ENCODE measurements at regions not wholly inside any gene's neighbourhood (a gene's known extent, or its start where the extent isn't known, plus 50 kb on each side); places are given as distances from the start of the nearest gene placed in this dataset.

DNA sequence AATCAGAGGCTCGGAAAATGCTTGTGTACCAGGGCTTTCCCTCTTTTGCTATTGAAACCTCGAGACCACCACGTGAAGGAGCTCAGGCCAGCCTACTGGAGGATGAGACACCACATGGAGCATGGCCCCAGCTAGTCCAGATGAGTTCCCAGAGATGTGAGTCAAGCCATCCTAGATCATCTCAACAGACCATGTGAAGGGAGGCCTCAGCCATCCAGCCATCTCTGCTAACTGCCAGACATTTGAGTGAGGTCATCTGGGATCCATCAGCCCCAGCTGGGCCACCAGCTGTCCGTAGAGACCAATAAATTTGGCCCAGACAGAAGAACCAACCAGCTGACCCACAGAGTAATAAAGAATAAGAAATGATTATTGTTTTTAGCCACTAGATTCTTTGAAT, 62.8 kb upstream of the PROK2 start:
- FAIRE-seq (no peak), DNase-seq (ENCODE audit: low read depth in 1 of 2, low spot score in 2 of 2) (no peak)
- 86% methylated on average over 4 of the region's 4 CpGs; no CpG with 5 or more reads in 1 of the 2 experiments for WGBS, 2 experiments (ENCODE audit: extremely low coverage in 1 of 2, insufficient coverage in 1 of 2, insufficient read length in 1 of 2, insufficient replicate concordance in 2 of 2, low coverage in 1 of 2, low lambda C conversion rate in 2 of 2, missing lambda C conversion rate in 1 of 2)
- Histone ChIP-seq H2AFZ (ENCODE audit: low read length) (no peak overlapping the region), H2BK5ac (ENCODE audit: low read depth, low read length) (no peak overlapping the region), H3K79me2 (ENCODE audit: control insufficient read depth in 1 of 2, insufficient read depth in 2 of 2, low read length in 2 of 2) (no peaks in the 10 kb centered on the region), H3K36me3 (ENCODE audit: control insufficient read depth in 2 of 4, insufficient read depth in 4 of 4, low read length in 3 of 4) (no peaks in the 10 kb centered on the region), H2BK120ac (replicated peaks; ENCODE audit: low read depth, low read length) (no peak overlapping the region), H3K4me3 (ENCODE audit: extremely low read depth in 1 of 4, insufficient read depth in 2 of 4, low read depth in 3 of 4, low read length in 4 of 4) (no peak overlapping the region), H3K79me1 (ENCODE audit: low read depth, low read length) (no peaks in the 10 kb centered on the region), H3K56ac (replicated peaks; ENCODE audit: insufficient read length, low read depth, low read length) (no peak overlapping the region), H3K9me3 (ENCODE audit: insufficient read depth in 2 of 2, low read depth in 1 of 2, low read length in 1 of 2) (no peaks in the 10 kb centered on the region), H2BK15ac (ENCODE audit: low read length) (no peak overlapping the region), H3K27ac (ENCODE audit: low read depth, low read length) (no peak overlapping the region), H4K20me1 (replicated peaks in 1 of 2; ENCODE audit: control insufficient read depth in 1 of 2, insufficient read depth in 2 of 2, low read length in 2 of 2) (no peaks in the 10 kb centered on the region), H3K27me3 (replicated peaks in 1 of 4; ENCODE audit: control insufficient read depth in 3 of 4, extremely low read depth in 1 of 4, insufficient read depth in 3 of 4, low read length in 3 of 4) (no peaks in the 10 kb centered on the region), H3K18ac (ENCODE audit: extremely low read depth, low read length) (no peak overlapping the region), H3K4me1 (replicated peaks in 1 of 4; ENCODE audit: control insufficient read depth in 3 of 4, insufficient read depth in 4 of 4, low read length in 3 of 4) (no peaks in the 10 kb centered on the region), H2AK5ac (ENCODE audit: low read depth, low read length) (no peak overlapping the region), H3K4ac (replicated peaks; ENCODE audit: insufficient read length, low read depth, low read length) (no peak overlapping the region), H3K9ac (replicated peaks in 1 of 4; ENCODE audit: extremely low read depth in 1 of 4, low read depth in 3 of 4, low read length in 3 of 4) (no peak overlapping the region), H2BK12ac (ENCODE audit: low read depth, low read length) (no peak overlapping the region), H3K23me2 (ENCODE audit: low read depth, low read length) (no peaks in the 10 kb centered on the region), H4K5ac (ENCODE audit: insufficient read length, low read depth, low read length) (no peak overlapping the region), H4K91ac (replicated peaks; ENCODE audit: insufficient read length, low read length) (no peak overlapping the region), H3K14ac (ENCODE audit: insufficient read length) (no peak overlapping the region), H3K23ac (ENCODE audit: insufficient read length) (no peak overlapping the region), H2BK20ac (ENCODE audit: low read length) (no peak overlapping the region), H4K8ac (ENCODE audit: extremely low read depth, insufficient read depth, low read length) (no peak overlapping the region), H3K4me2 (ENCODE audit: insufficient read depth in 1 of 2, low read depth in 2 of 2, low read length in 2 of 2) (no peak overlapping the region)
- POLR2A ChIA-PET (ENCODE audit: partially characterized antibody) = no interaction called here
- CTCF ChIA-PET (ENCODE audit: partially characterized antibody) = interaction anchor here (1.6 kb wide), 1 partner anchor 118 kb away, joined by 3 read pairs; no protein-coding TSS in a partner anchor
- no peak for TF ChIP-seq BCL11A (IDR thresholded peaks at IDR 0.05; ENCODE audit: low read depth in 2 of 2, low read length in 2 of 2)
- TF ChIP-seq HDAC6 (IDR thresholded peaks at IDR 0.05; ENCODE audit: low read depth, low read length) = no peak
- TF ChIP-seq JUND (IDR thresholded peaks at IDR 0.05; ENCODE audit: low read length) = no peak
- TF ChIP-seq, protein P1, sequence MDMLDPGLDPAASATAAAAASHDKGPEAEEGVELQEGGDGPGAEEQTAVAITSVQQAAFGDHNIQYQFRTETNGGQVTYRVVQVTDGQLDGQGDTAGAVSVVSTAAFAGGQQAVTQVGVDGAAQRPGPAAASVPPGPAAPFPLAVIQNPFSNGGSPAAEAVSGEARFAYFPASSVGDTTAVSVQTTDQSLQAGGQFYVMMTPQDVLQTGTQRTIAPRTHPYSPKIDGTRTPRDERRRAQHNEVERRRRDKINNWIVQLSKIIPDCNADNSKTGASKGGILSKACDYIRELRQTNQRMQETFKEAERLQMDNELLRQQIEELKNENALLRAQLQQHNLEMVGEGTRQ (IDR thresholded peaks at IDR 0.05; ENCODE audit: low read length) = no peak
- TF ChIP-seq CTBP2 (IDR thresholded peaks at IDR 0.05; ENCODE audit: borderline replicate concordance, insufficient read depth, insufficient read length, low read length) = no peak
- TF ChIP-seq SIRT6 (IDR thresholded peaks at IDR 0.05; ENCODE audit: low read length) = no peak
- TF ChIP-seq, protein P2, sequence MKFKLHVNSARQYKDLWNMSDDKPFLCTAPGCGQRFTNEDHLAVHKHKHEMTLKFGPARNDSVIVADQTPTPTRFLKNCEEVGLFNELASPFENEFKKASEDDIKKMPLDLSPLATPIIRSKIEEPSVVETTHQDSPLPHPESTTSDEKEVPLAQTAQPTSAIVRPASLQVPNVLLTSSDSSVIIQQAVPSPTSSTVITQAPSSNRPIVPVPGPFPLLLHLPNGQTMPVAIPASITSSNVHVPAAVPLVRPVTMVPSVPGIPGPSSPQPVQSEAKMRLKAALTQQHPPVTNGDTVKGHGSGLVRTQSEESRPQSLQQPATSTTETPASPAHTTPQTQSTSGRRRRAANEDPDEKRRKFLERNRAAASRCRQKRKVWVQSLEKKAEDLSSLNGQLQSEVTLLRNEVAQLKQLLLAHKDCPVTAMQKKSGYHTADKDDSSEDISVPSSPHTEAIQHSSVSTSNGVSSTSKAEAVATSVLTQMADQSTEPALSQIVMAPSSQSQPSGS (IDR thresholded peaks at IDR 0.05; ENCODE audit: low read length) = no peak
- TF ChIP-seq SIX5 (IDR thresholded peaks at IDR 0.05; ENCODE audit: low read depth, low read length) = no peak

Measured in H1 (cell line).